ENCODE measurements at regions not wholly inside any gene's neighbourhood (a gene's known extent, or its start where the extent isn't known, plus 50 kb on each side); places are given as distances from the start of the nearest gene placed in this dataset.
A peak's percentile ranks its signal among the peaks of the same experiment; 100 is the strongest.
"Not testable (repeated sequence)": the region's sequence is repeated elsewhere in the genome, so short reads cannot be mapped to it uniquely, and the experiment has no call there.

GRCh38 chr14:105641075-105641937 is 114.9 kb downstream of the TMEM121 start:
- Mint-ChIP-seq H3K9me3 (no peaks in the 10 kb centered on the region), H3K4me3 (no peak overlapping the region), H3K27ac (peak overlapping the region; percentile 62), H3K4me1 (peaks cover 14% of the 10 kb centered on the region), H3K27me3 (no peaks in the 10 kb centered on the region), H3K36me3 (ENCODE audit: low read depth) (peaks cover 20% of the 10 kb centered on the region)
- ChIA-PET CTCF (no interaction called here), POLR2A (interaction anchor here (0.6 kb wide), 1 partner anchor 24 kb away, joined by 8 read pairs; no protein-coding TSS in a partner anchor)
- DNase-seq = no peak
- peak; percentile 16 for ATAC-seq (ENCODE audit: low read depth)
- no peak for TF ChIP-seq CTCF (IDR thresholded peaks at IDR 0.05)
- intact Hi-C loops (cut with micrococcal nuclease) = no loop called here

- DNase-seq; intact Hi-C loops (cut with micrococcal nuclease); POLR2A ChIA-PET; H3K4me3 Mint-ChIP-seq; H3K27ac Mint-ChIP-seq; H3K27me3 Mint-ChIP-seq; H3K9me3 Mint-ChIP-seq; CTCF ChIA-PET: not testable (repeated sequence)
- Mint-ChIP-seq H3K4me1 (peaks cover 21% of the 10 kb centered on the region), H3K36me3 (ENCODE audit: low read depth) (peaks cover 26% of the 10 kb centered on the region)
- ATAC-seq (ENCODE audit: low read depth) = peak; percentile 13
These were observed 115.6 kb downstream of the TMEM121 start for GRCh38 chr14:105641951-105642350.

GRCh38 chr14:105642486-105642885 is 116.1 kb downstream of the TMEM121 start:
- POLR2A ChIA-PET; DNase-seq; intact Hi-C loops (cut with micrococcal nuclease); H3K9me3 Mint-ChIP-seq; CTCF ChIA-PET; H3K27ac Mint-ChIP-seq; H3K27me3 Mint-ChIP-seq; ATAC-seq (ENCODE audit: low read depth); H3K4me3 Mint-ChIP-seq: not testable (repeated sequence)
- Mint-ChIP-seq H3K36me3 (ENCODE audit: low read depth) (peaks cover 32% of the 10 kb centered on the region), H3K4me1 (peaks cover 26% of the 10 kb centered on the region)

GRCh38 chr14:105643406-105644052 is 117.1 kb downstream of the TMEM121 start:
- Mint-ChIP-seq H3K4me3 (peak overlapping the region; percentile 65), H3K27ac (peak overlapping the region; percentile 78), H3K4me1 (peaks cover 37% of the 10 kb centered on the region), H3K36me3 (ENCODE audit: low read depth) (peaks cover 41% of the 10 kb centered on the region)
- H3K27me3 Mint-ChIP-seq; CTCF ChIA-PET; DNase-seq; H3K9me3 Mint-ChIP-seq; ATAC-seq (ENCODE audit: low read depth); intact Hi-C loops (cut with micrococcal nuclease); POLR2A ChIA-PET: not testable (repeated sequence)

- DNase-seq; CTCF ChIA-PET; intact Hi-C loops (cut with micrococcal nuclease); H3K9me3 Mint-ChIP-seq; ATAC-seq (ENCODE audit: low read depth); POLR2A ChIA-PET; H3K27me3 Mint-ChIP-seq: not testable (repeated sequence)
- H3K36me3 Mint-ChIP-seq (ENCODE audit: low read depth) = peaks cover 43% of the 10 kb centered on the region
- peak overlapping the region; percentile 78 for H3K27ac Mint-ChIP-seq
- peaks cover 42% of the 10 kb centered on the region for H3K4me1 Mint-ChIP-seq
- peak overlapping the region; percentile 65 for H3K4me3 Mint-ChIP-seq
These were observed 117.7 kb downstream of the TMEM121 start for GRCh38 chr14:105644053-105644435.

- ATAC-seq (ENCODE audit: low read depth); H3K27me3 Mint-ChIP-seq; H3K9me3 Mint-ChIP-seq; intact Hi-C loops (cut with micrococcal nuclease); CTCF ChIA-PET: not testable (repeated sequence)
- peak; percentile 18 for DNase-seq
- H3K4me3 Mint-ChIP-seq = peak overlapping the region; percentile 61
- H3K4me1 Mint-ChIP-seq = peaks cover 46% of the 10 kb centered on the region
- peaks cover 43% of the 10 kb centered on the region for H3K36me3 Mint-ChIP-seq (ENCODE audit: low read depth)
- POLR2A ChIA-PET = interaction anchor here (0.7 kb wide), 1 partner anchor 127 kb away, joined by 3 read pairs; no protein-coding TSS in a partner anchor
- H3K27ac Mint-ChIP-seq = peak overlapping the region; percentile 78
These were observed 118.1 kb downstream of the TMEM121 start for GRCh38 chr14:105644457-105644856.

GRCh38 chr14:105644891-105645290 is 118.5 kb downstream of the TMEM121 start:
- H3K27ac Mint-ChIP-seq; H3K9me3 Mint-ChIP-seq; CTCF ChIA-PET; H3K27me3 Mint-ChIP-seq; ATAC-seq (ENCODE audit: low read depth); intact Hi-C loops (cut with micrococcal nuclease): not testable (repeated sequence)
- DNase-seq = peak; percentile 12
- H3K36me3 Mint-ChIP-seq (ENCODE audit: low read depth) = peaks cover 43% of the 10 kb centered on the region
- POLR2A ChIA-PET = interaction anchor here (0.7 kb wide), 1 partner anchor 126 kb away, joined by 3 read pairs; no protein-coding TSS in a partner anchor
- H3K4me3 Mint-ChIP-seq = peak overlapping the region; percentile 61
- H3K4me1 Mint-ChIP-seq = peaks cover 47% of the 10 kb centered on the region

- Mint-ChIP-seq H3K4me1 (peaks cover 47% of the 10 kb centered on the region), H3K36me3 (ENCODE audit: low read depth) (peaks cover 43% of the 10 kb centered on the region), H3K4me3 (peak overlapping the region; percentile 98)
- H3K27ac Mint-ChIP-seq; intact Hi-C loops (cut with micrococcal nuclease); H3K9me3 Mint-ChIP-seq; H3K27me3 Mint-ChIP-seq; ATAC-seq (ENCODE audit: low read depth); CTCF ChIA-PET: not testable (repeated sequence)
- DNase-seq = peak; percentile 14
- POLR2A ChIA-PET = interaction anchor here (0.8 kb wide), 1 partner anchor 18 kb away, joined by 7 read pairs; no protein-coding TSS in a partner anchor
These were observed 119.0 kb downstream of the TMEM121 start for GRCh38 chr14:105645389-105645788.
